ENCODE measurements at regions not wholly inside any gene's neighbourhood (a gene's known extent, or its start where the extent isn't known, plus 50 kb on each side); places are given as distances from the start of the nearest gene placed in this dataset.

DNA sequence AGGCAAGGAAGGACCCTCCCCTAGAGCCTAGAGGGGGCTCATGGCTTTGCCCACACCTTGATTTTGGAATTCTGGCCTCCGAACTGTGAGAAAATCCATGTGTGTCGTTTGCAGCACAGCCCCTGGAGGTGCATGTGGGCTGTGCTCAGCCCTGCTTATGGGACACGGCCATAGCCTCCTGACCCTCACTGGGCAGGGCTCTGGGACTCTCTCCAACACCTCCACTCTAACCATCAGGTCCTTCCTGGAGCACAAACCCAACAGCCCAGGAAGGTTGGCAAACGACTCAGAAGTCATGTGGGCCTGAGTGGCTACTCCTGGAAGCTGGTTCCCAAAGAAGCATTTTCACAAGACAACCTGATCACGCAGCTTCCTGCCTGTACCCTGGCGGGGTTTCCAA, 144.1 kb downstream of the CTTN start:
- TF ChIP-seq, protein P1, sequence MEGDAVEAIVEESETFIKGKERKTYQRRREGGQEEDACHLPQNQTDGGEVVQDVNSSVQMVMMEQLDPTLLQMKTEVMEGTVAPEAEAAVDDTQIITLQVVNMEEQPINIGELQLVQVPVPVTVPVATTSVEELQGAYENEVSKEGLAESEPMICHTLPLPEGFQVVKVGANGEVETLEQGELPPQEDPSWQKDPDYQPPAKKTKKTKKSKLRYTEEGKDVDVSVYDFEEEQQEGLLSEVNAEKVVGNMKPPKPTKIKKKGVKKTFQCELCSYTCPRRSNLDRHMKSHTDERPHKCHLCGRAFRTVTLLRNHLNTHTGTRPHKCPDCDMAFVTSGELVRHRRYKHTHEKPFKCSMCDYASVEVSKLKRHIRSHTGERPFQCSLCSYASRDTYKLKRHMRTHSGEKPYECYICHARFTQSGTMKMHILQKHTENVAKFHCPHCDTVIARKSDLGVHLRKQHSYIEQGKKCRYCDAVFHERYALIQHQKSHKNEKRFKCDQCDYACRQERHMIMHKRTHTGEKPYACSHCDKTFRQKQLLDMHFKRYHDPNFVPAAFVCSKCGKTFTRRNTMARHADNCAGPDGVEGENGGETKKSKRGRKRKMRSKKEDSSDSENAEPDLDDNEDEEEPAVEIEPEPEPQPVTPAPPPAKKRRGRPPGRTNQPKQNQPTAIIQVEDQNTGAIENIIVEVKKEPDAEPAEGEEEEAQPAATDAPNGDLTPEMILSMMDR (IDR thresholded peaks at IDR 0.05; ENCODE audit: low read depth, low read length), result no peak
- Histone ChIP-seq H3K4me3 (ENCODE audit: low read depth, low read length) (no peak overlapping the region), H3K27me3 (ENCODE audit: control insufficient read depth, insufficient read depth, low read length) (no peaks in the 10 kb centered on the region), H3K9me3 (ENCODE audit: control insufficient read depth, insufficient read depth, low read length) (peaks cover 71% of the 10 kb centered on the region), H3K27ac (ENCODE audit: low read depth, low read length) (no peak overlapping the region)
- ChIA-PET CTCF (no interaction called here), POLR2A (no interaction called here)
- DNase-seq (ENCODE audit: low read depth, low spot score), result no peak

DNA sequence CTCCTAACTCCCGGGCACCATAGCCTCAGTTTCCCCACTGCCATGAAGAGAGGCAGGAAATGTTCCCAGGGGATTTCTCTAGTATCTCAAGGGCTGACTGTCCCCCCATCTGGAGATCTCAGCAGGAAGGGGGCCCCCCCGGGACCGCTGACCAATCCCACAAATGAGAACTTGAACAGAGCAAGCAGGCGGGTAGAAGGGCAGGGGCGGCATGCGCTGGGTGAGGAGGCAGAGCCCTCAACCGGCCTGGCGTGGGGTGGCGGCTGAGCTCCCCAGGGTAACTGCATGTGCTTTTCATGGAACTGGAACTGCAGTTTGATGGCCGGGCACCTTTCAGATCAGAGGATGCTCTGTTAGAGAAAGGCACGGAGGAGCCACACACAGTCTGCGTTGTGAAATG, 144.5 kb downstream of the CTTN start:
- Histone ChIP-seq H3K9me3 (ENCODE audit: control insufficient read depth, insufficient read depth, low read length) (peaks cover 68% of the 10 kb centered on the region), H3K27me3 (ENCODE audit: control insufficient read depth, insufficient read depth, low read length) (no peaks in the 10 kb centered on the region), H3K27ac (ENCODE audit: low read depth, low read length) (no peak overlapping the region), H3K4me3 (ENCODE audit: low read depth, low read length) (no peak overlapping the region)
- TF ChIP-seq, protein P1 (IDR thresholded peaks at IDR 0.05; ENCODE audit: low read depth, low read length), result no peak
- CTCF ChIA-PET, result no interaction called here
- POLR2A ChIA-PET, result no interaction called here
- DNase-seq (ENCODE audit: low read depth, low spot score), result no peak

DNA sequence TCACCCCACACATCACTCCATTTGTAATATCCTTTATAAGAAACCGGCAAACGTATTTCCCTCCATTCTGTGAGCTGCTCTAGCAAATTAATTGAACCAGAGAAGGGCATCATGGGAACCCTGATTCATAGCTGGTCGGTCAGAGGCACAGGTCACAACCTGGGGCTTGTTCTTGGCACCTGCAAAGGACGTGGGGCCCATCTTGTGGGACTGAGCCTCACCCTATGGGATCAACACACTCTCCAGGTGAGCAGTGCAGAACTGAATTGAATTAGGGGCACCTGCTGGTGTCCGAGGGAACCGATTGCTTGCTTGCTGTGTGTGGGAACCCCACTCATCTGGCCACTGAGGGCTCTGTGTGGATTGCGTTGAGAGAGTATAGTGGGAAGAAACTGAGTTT, 145.3 kb downstream of the CTTN start:
- H3K4me3 ChIP-seq (ENCODE audit: low read depth, low read length), result no peak overlapping the region
- TF ChIP-seq, protein P1 (IDR thresholded peaks at IDR 0.05; ENCODE audit: low read depth, low read length), result no peak
- no peak for DNase-seq (ENCODE audit: low read depth, low spot score)
- peaks cover 67% of the 10 kb centered on the region for H3K9me3 ChIP-seq (ENCODE audit: control insufficient read depth, insufficient read depth, low read length)
- CTCF ChIA-PET, result no interaction called here
- POLR2A ChIA-PET, result no interaction called here
- H3K27ac ChIP-seq (ENCODE audit: low read depth, low read length), result no peak overlapping the region
- no peaks in the 10 kb centered on the region for H3K27me3 ChIP-seq (ENCODE audit: control insufficient read depth, insufficient read depth, low read length)

DNA sequence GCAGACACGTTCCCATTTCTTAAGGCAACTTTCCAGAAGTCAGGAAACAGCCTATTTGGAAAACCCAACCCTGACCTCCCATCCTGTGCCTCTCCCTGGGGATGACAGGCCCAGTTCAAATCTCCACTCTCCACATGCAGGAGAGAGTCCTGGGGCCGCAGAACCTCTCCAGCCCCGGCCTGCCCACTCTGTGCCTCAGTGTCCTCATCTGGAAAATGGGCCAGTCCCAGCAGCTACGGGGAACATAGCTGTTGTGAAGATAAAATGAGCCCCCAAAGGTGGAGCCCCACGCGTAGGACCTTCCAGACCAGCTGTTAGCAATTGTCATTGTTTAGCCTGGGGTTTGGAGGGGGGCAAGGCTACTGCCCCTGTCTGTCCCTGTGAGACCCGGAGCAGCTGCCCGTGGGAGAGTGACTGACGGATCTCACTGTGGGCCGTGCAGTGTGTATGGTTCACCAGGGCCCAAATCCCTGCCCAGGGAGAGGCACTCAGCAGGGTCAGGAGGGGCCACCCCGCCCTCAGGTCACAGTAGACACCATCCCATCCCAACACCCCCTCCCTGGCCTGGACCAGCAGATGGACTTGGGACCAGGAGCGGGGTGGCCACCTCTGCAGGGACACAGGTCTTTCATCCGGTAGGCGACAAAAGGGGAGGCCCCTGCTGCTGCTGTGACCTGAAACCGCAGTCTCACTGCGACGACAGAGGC, 145.9 kb downstream of the CTTN start:
- no peak for DNase-seq (ENCODE audit: low read depth, low spot score)
- Histone ChIP-seq H3K9me3 (ENCODE audit: control insufficient read depth, insufficient read depth, low read length) (peaks cover 67% of the 10 kb centered on the region), H3K27me3 (ENCODE audit: control insufficient read depth, insufficient read depth, low read length) (no peaks in the 10 kb centered on the region), H3K4me3 (ENCODE audit: low read depth, low read length) (no peak overlapping the region), H3K27ac (ENCODE audit: low read depth, low read length) (no peak overlapping the region)
- TF ChIP-seq, protein P1 (IDR thresholded peaks at IDR 0.05; ENCODE audit: low read depth, low read length), result no peak
- ChIA-PET CTCF (no interaction called here), POLR2A (no interaction called here)

DNA sequence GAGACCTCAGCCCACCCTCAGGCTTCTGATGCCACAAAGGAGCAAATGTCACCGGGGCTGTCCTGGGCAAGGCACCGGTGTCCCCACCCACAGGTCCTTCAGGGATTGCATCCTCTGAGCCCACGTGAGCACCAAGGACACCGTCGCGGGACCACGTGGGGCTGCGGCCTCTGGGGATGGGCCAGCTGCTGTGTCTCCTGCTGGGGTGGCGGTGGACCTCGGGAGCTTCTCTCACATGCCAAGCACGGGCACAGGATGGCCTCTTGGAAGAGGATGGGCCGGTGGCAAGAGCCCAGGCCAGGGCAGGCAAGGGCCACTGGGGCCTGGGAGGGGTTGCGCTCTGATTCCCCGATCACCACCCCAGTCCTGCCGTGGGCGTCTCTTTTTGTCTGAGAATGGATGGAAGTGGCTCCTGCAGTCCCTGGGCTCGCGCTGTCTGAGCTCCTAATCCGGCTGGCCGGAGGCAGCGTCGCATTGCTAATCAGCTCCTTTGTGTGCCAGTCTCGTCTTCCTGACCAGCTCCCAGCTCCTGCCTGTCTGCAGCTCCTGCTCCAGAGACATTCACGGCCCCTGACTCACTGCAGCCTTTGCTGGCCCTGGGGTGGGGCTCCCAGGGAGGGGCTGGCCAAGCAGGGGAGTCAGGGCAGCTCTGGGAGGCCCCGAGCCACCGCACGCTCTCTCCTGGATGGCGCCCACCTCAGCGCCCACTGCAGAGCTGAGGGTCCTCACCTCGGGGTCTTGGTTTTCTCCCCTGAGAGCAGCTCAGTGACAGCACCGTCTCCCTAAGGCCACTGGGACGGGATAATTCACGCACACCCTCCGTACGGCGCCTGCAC, 146.7 kb downstream of the CTTN start:
- Histone ChIP-seq H3K27ac (ENCODE audit: low read depth, low read length) (no peak overlapping the region), H3K4me3 (ENCODE audit: low read depth, low read length) (no peak overlapping the region), H3K9me3 (ENCODE audit: control insufficient read depth, insufficient read depth, low read length) (peaks cover 67% of the 10 kb centered on the region), H3K27me3 (ENCODE audit: control insufficient read depth, insufficient read depth, low read length) (no peaks in the 10 kb centered on the region)
- CTCF ChIA-PET, result no interaction called here
- POLR2A ChIA-PET, result no interaction called here
- no peak for DNase-seq (ENCODE audit: low read depth, low spot score)
- TF ChIP-seq, protein P1 (IDR thresholded peaks at IDR 0.05; ENCODE audit: low read depth, low read length), result no peak

Data from AG04450 (cell line).